OCI-LY7 (cell line): ENCODE measurements at regions not wholly inside any gene's neighbourhood (a gene's known extent, or its start where the extent isn't known, plus 50 kb on each side); places are given as distances from the start of the nearest gene placed in this dataset.

Experiments used
- BruUV-seq: library from RNA; stranded (reverse); fragments of 400-500 nt; replicated peaks from 2 replicates; lab custom pipeline; 2021; lab: Mats Ljungman, UMichigan
- CTCF ChIA-PET: fragments of 300-600 bp; sonication (Branson Sonifier 250); formaldehyde crosslinking; loops from one replicate; lab custom pipeline; 2022; ENCODE audit warnings: antibody characterized with exemption; ENCODE audit not compliant: unreplicated experiment; lab: Charles Lee
- POLR2A ChIA-PET: fragments of 300-600 bp; sonication (Branson Sonifier 250); formaldehyde crosslinking; loops from one replicate; lab custom pipeline; 2022; ENCODE audit warnings: antibody characterized with exemption; lab: Charles Lee
- DNase-seq: peaks from one replicate; pipeline ENCODE4 v3.0.0-alpha.2; 2015; ENCODE audit warnings: low spot score
- H2AFZ ChIP-seq: fragments of 200-600 bp; sonication (generic), shearing (Covaris generic); 2 replicates; pipeline ENCODE4 v1.6.1; 2014; ENCODE audit warnings: mild to moderate bottlenecking, antibody characterized with exemption, low read length, moderate library complexity
- H3K27ac ChIP-seq: fragments of 200-600 bp; sonication (generic); 2 replicates; pipeline ENCODE4 v1.5.1; 2014; ENCODE audit warnings: mixed run types, low read depth, mild to moderate bottlenecking, moderate library complexity, low read length, inconsistent platforms; ENCODE audit not compliant: poor library complexity, severe bottlenecking
- H3K36me3 ChIP-seq: fragments of 200-600 bp; sonication (generic); 2 replicates; pipeline ENCODE4 v1.6.1; 2014; ENCODE audit warnings: mild to moderate bottlenecking, antibody characterized with exemption, low read length, moderate library complexity, mixed read lengths; ENCODE audit not compliant: insufficient read depth
- H3K4me1 ChIP-seq: fragments of 200-600 bp; sonication (generic); 2 replicates; pipeline ENCODE4 v1.5.1; 2014; ENCODE audit warnings: mild to moderate bottlenecking, low read length; ENCODE audit not compliant: insufficient read depth, poor library complexity, severe bottlenecking
- H3K4me2 ChIP-seq: fragments of 200-600 bp; sonication (generic); 2 replicates; pipeline ENCODE4 v1.6.1; 2014; ENCODE audit warnings: mild to moderate bottlenecking, low read length
- H3K4me3 ChIP-seq: fragments of 200-600 bp; sonication (generic); 2 replicates; pipeline ENCODE4 v1.5.1; 2014; ENCODE audit warnings: mild to moderate bottlenecking, low read depth, low read length; ENCODE audit not compliant: poor library complexity, severe bottlenecking
- H3K79me2 ChIP-seq: fragments of 200-600 bp; sonication (generic); 2 replicates; pipeline ENCODE4 v1.6.1; 2016; ENCODE audit warnings: low read depth, mild to moderate bottlenecking, low read length, moderate library complexity, mixed read lengths; ENCODE audit not compliant: insufficient read depth
- H3K9me2 ChIP-seq: fragments of 200-600 bp; sonication (generic); 2 replicates; pipeline ENCODE4 v1.6.1; 2016; ENCODE audit warnings: mild to moderate bottlenecking, low read length, mixed read lengths; ENCODE audit not compliant: insufficient read depth
- H3K9me3 ChIP-seq: fragments of 200-600 bp; sonication (generic); 2 replicates; pipeline ENCODE4 v1.6.1; 2014; ENCODE audit warnings: mild to moderate bottlenecking, mixed run types, low read length, mixed read lengths
- H4K20me1 ChIP-seq: fragments of 200-600 bp; sonication (generic); 2 replicates; pipeline ENCODE4 v1.6.1; 2014; ENCODE audit warnings: mild to moderate bottlenecking, antibody characterized with exemption, low read length, moderate library complexity, mixed read lengths; ENCODE audit not compliant: insufficient read depth
- CTCF ChIP-seq: fragments of 200-600 bp; sonication (generic); conservative IDR thresholded peaks from 2 replicates; pipeline ENCODE4 v1.5.1; 2014; ENCODE audit warnings: mild to moderate bottlenecking, antibody characterized with exemption, low read length, moderate library complexity, mixed read lengths
- EZH2phosphoT487 ChIP-seq: fragments of 200-600 bp; sonication (generic); IDR thresholded peaks from 2 replicates; pipeline ENCODE4 v1.6.1; 2018; ENCODE audit warnings: low read depth, borderline replicate concordance, mild to moderate bottlenecking, mixed run types, antibody characterized with exemption, low read length, moderate library complexity, mixed read lengths
- intact Hi-C: fragments of 100-400 bp; cut with micrococcal nuclease; formaldehyde crosslinking; loops from one replicate; pipeline ENCODE4 v1.10.0; 2022; ENCODE audit not compliant: unreplicated experiment

DNA sequence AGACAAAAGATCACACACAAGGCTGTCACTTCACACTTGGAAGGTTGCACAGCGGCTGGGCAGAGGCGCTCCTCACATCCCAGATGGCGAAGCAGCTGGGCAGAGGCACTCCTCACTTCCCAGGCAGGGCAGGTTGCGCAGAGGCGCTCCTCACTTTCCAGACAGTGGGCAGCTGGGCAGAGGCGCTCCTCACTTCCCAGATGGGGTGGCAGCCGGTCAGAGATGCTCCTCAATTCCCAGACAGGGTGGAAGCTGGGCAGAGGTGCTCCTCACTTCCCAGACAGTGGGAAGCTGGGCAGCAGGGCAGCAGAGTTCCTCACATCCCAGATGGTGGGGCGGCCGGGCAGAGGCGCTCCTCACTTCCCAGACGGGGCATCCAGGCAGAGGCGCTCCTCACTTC lies 199.2 kb downstream of the RTL9 start:
- no peak for TF ChIP-seq CTCF
- no peak for TF ChIP-seq EZH2phosphoT487

GRCh38 chrX:110558406-110558805 lies 199.8 kb downstream of the RTL9 start:
- no peaks in the 10 kb centered on the region for H3K9me2 ChIP-seq
- H3K27ac ChIP-seq = no peak overlapping the region
- no peaks in the 10 kb centered on the region for H4K20me1 ChIP-seq
- H3K4me1 ChIP-seq = no peaks in the 10 kb centered on the region
- ChIA-PET CTCF (no interaction called here), POLR2A (no interaction called here)
- no peaks in the 10 kb centered on the region for H3K36me3 ChIP-seq
- no peak overlapping the region for H2AFZ ChIP-seq
- no peaks in the 10 kb centered on the region for H3K79me2 ChIP-seq
- TF ChIP-seq EZH2phosphoT487 (no peak), CTCF (no peak)
- H3K9me3 ChIP-seq = no peaks in the 10 kb centered on the region
- DNase-seq = no peak
- no peak overlapping the region for H3K4me3 ChIP-seq
- no TSS peak for BruUV-seq
- intact Hi-C loops = no loop called here
- no peak overlapping the region for H3K4me2 ChIP-seq

More for the DNA sequence above, 199.2 kb downstream of the RTL9 start:
- Histone ChIP-seq H2AFZ (no peak overlapping the region), H3K36me3 (no peaks in the 10 kb centered on the region), H3K9me2 (no peaks in the 10 kb centered on the region), H3K9me3 (no peaks in the 10 kb centered on the region), H3K27ac (no peak overlapping the region), H3K4me3 (no peak overlapping the region), H3K4me1 (no peaks in the 10 kb centered on the region), H3K79me2 (no peaks in the 10 kb centered on the region), H4K20me1 (no peaks in the 10 kb centered on the region), H3K4me2 (no peak overlapping the region)
- no TSS peak for BruUV-seq
- POLR2A ChIA-PET = no interaction called here
- CTCF ChIA-PET = no interaction called here
- intact Hi-C loops = no loop called here
- no peak for DNase-seq

- H3K4me2 ChIP-seq = no peak overlapping the region
- intact Hi-C loops = no loop called here
- ChIA-PET POLR2A (no interaction called here), CTCF (no interaction called here)
- H3K9me2 ChIP-seq = no peaks in the 10 kb centered on the region
- no peak for DNase-seq
- H3K79me2 ChIP-seq = no peaks in the 10 kb centered on the region
- no peaks in the 10 kb centered on the region for H3K36me3 ChIP-seq
- H3K4me1 ChIP-seq = no peaks in the 10 kb centered on the region
- H2AFZ ChIP-seq = no peak overlapping the region
- H3K9me3 ChIP-seq = no peaks in the 10 kb centered on the region
- no peak overlapping the region for H3K27ac ChIP-seq
- no TSS peak for BruUV-seq
- TF ChIP-seq EZH2phosphoT487 = no peak
- no peak for TF ChIP-seq CTCF
- no peaks in the 10 kb centered on the region for H4K20me1 ChIP-seq
- no peak overlapping the region for H3K4me3 ChIP-seq
Measured at GRCh38 chrX:110561034-110561433, 202.4 kb downstream of the RTL9 start.
